Tibial nerve (tissue), 4 donors: ENCODE measurements at regions not wholly inside any gene's neighbourhood (a gene's known extent, or its start where the extent isn't known, plus 50 kb on each side); places are given as distances from the start of the nearest gene placed in this dataset.

Experiments used
- CTCF ChIP-seq, 5 experiments: fragments of 200-600 bp in 3 of 5; fragments of 450-650 bp in 2 of 5; sonication (generic) in 3 of 5; IDR thresholded peaks; one replicate each; pipeline ENCODE4 v1.5.1; 2016 to 2019; ENCODE audit warnings: antibody characterized with exemption in 5 of 5, mild to moderate bottlenecking in 3 of 5, moderate library complexity in 2 of 5
- EP300 ChIP-seq, 2 donors: sonication (generic); formaldehyde crosslinking; IDR thresholded peaks; one replicate each; pipeline ENCODE4 v1.6.1; 2017; ENCODE audit warnings: antibody characterized with exemption in 2 of 2, mild to moderate bottlenecking in 1 of 2
- POLR2A ChIP-seq, 2 donors: fragments of 450-650 bp; IDR thresholded peaks; one replicate each; pipeline ENCODE4 v1.6.1; 2017; ENCODE audit warnings: antibody characterized with exemption in 2 of 2, mild to moderate bottlenecking in 2 of 2, moderate library complexity in 2 of 2

GRCh38 chr6:98717322-98717877 is 117.0 kb upstream of the POU3F2 start:
- no peak for TF ChIP-seq EP300 (IDR thresholded peaks at IDR 0.05)
- TF ChIP-seq CTCF (IDR thresholded peaks at IDR 0.05) = no peak
- no peak for TF ChIP-seq POLR2A (IDR thresholded peaks at IDR 0.05)
